K562 (cell line): ENCODE measurements at regions not wholly inside any gene's neighbourhood (a gene's known extent, or its start where the extent isn't known, plus 50 kb on each side); places are given as distances from the start of the nearest gene placed in this dataset.
A peak's percentile ranks its signal among the peaks of the same experiment; 100 is the strongest.

Experiments used
- ATAC-seq: fragments of 200-7000 bp; cut with Tn5 transposase; 3 replicates; pipeline ENCODE4 v1.9.1; 2020; ENCODE audit warnings: moderate library complexity
- BruUV-seq: library from RNA; stranded (reverse); fragments of 400-500 nt; replicated peaks from 2 replicates; lab custom pipeline; 2021; lab: Mats Ljungman, UMichigan
- CTCF ChIA-PET: fragments of 300-600 bp; formaldehyde crosslinking; extraction: SDS; loops from one replicate; lab custom pipeline; 2021; ENCODE audit warnings: low intra/inter-chr PET ratio; lab: Yijun Ruan, JAX
- POLR2A ChIA-PET: fragments of 300-600, 350-650 bp; sonication (Branson Sonifier 250); formaldehyde crosslinking; extraction: SDS; loops from one replicate; lab custom pipeline; 2021; ENCODE audit warnings: antibody characterized with exemption, inconsistent platforms; lab: Yijun Ruan, JAX
- DNase-seq, 4 experiments: peaks; one replicate each; pipeline versions ENCODE4 v3.0.0 to v3.0.0-alpha.2; 2011 to 2018; ENCODE audit warnings: low spot score in 3 of 4, mixed read lengths in 3 of 4; ENCODE audit errors: extremely low read depth in 1 of 4
- FAIRE-seq: peaks from 2 replicates; lab custom pipeline; 2011; peaks lifted over from hg19 to GRCh38; lab: Jason Lieb, UNC
- H2AFZ ChIP-seq: 2 replicates; pipeline ENCODE4 v1.6.0; 2011; ENCODE audit warnings: low read depth, low read length, control low read depth, inconsistent platforms
- H3K27ac ChIP-seq: fragments of 200-600 bp; 3 replicates; pipeline ENCODE4 v1.8.0; 2011; ENCODE audit warnings: low read depth, mild to moderate bottlenecking, control low read depth, inconsistent platforms, low read length, moderate library complexity, mixed read lengths; ENCODE audit errors: extremely low read depth
- H3K27me3 ChIP-seq, 2 experiments: fragments of 300-600 bp in 1 of 2; 2 replicates in 1 of 2; 3 replicates in 1 of 2; pipeline versions ENCODE4 v1.6.0 to v1.8.0; 2011; ENCODE audit warnings: inconsistent platforms in 2 of 2, low read length in 2 of 2, mild to moderate bottlenecking in 1 of 2, mixed read lengths in 1 of 2, moderate library complexity in 1 of 2; ENCODE audit not compliant: control insufficient read depth in 2 of 2, insufficient read depth in 2 of 2
- H3K36me3 ChIP-seq: fragments of 300-600 bp; 3 replicates; pipeline ENCODE4 v1.8.0; 2011; ENCODE audit warnings: mild to moderate bottlenecking, low read length, inconsistent platforms; ENCODE audit not compliant: control insufficient read depth, insufficient read depth
- H3K4me1 ChIP-seq, 2 experiments: fragments of 200-600 bp in 1 of 2; replicated peaks in 1 of 2; 2 replicates in 1 of 2; 3 replicates in 1 of 2; pipeline versions ENCODE4 v1.5.1 to v1.8.0; 2011; ENCODE audit warnings: inconsistent platforms in 2 of 2, low read length in 2 of 2, mild to moderate bottlenecking in 1 of 2, mixed read lengths in 1 of 2, moderate library complexity in 1 of 2; ENCODE audit not compliant: control insufficient read depth in 2 of 2, insufficient read depth in 2 of 2
- H3K4me2 ChIP-seq: 2 replicates; pipeline ENCODE4 v1.6.1; 2011; ENCODE audit warnings: low read length, control low read depth, inconsistent platforms, mixed read lengths; ENCODE audit not compliant: insufficient read depth
- H3K4me3 ChIP-seq: fragments of 200-600 bp; sonication (generic), shearing (Covaris generic); 2 replicates; pipeline ENCODE4 v1.5.1; 2016; ENCODE audit warnings: control low read depth, inconsistent platforms
- H3K79me2 ChIP-seq: fragments of 200-600 bp; 3 replicates; pipeline ENCODE4 v1.8.0; 2011; ENCODE audit warnings: low read length, inconsistent platforms; ENCODE audit not compliant: control insufficient read depth, insufficient read depth
- H3K9ac ChIP-seq, 2 experiments: 2 replicates each; pipeline versions ENCODE4 v1.6.0 to v1.6.1; 2011; ENCODE audit warnings: low read depth in 2 of 2, low read length in 2 of 2, control low read depth in 1 of 2, inconsistent platforms in 1 of 2, mild to moderate bottlenecking in 1 of 2, mixed read lengths in 1 of 2; ENCODE audit not compliant: insufficient read depth in 1 of 2
- H3K9me1 ChIP-seq: one replicate; pipeline ENCODE4 v1.6.0; 2011; ENCODE audit warnings: inconsistent platforms, mild to moderate bottlenecking, low read length, moderate library complexity; ENCODE audit not compliant: control insufficient read depth, insufficient read depth
- H3K9me3 ChIP-seq: replicated peaks from 2 replicates; pipeline ENCODE4 v1.5.1; 2011; ENCODE audit warnings: low read depth, low read length, inconsistent platforms; ENCODE audit not compliant: control insufficient read depth, insufficient read depth
- H4K20me1 ChIP-seq: replicated peaks from 2 replicates; pipeline ENCODE4 v1.6.1; 2011; ENCODE audit warnings: low read length, inconsistent platforms, mixed read lengths; ENCODE audit not compliant: control insufficient read depth, insufficient read depth
- CUX1 ChIP-seq: fragments of 200-800 bp; sonication (Bioruptor generic); IDR thresholded peaks from 2 replicates; pipeline ENCODE4 v1.6.1; 2016; ENCODE audit warnings: missing genetic modification characterization, missing compliant biosample characterization
- ZNF316 ChIP-seq: fragments of 450-650 bp; IDR thresholded peaks from 2 replicates; pipeline ENCODE4 v1.6.1; 2016
- WGBS: fragments of 100-300 bp; shearing (Covaris generic); methylation state at CpG from one replicate; pipeline ENCODE4 v1.1.6; 2016; ENCODE audit warnings: low coverage, mixed read lengths; ENCODE audit not compliant: insufficient coverage; ENCODE audit errors: missing lambda C conversion rate; 5-methylcytosine and 5-hydroxymethylcytosine counted together
- in situ Hi-C: fragments of 300-500 bp; cut with MboI; formaldehyde crosslinking; loops from 4 replicates; pipeline ENCODE4 v1.15.0; 2018; ENCODE audit warnings: inconsistent platforms, mixed read lengths
- intact Hi-C: fragments of 100-400 bp; cut with micrococcal nuclease; formaldehyde crosslinking; loops from 2 replicates; pipeline ENCODE4 v1.14.2; 2022

DNA sequence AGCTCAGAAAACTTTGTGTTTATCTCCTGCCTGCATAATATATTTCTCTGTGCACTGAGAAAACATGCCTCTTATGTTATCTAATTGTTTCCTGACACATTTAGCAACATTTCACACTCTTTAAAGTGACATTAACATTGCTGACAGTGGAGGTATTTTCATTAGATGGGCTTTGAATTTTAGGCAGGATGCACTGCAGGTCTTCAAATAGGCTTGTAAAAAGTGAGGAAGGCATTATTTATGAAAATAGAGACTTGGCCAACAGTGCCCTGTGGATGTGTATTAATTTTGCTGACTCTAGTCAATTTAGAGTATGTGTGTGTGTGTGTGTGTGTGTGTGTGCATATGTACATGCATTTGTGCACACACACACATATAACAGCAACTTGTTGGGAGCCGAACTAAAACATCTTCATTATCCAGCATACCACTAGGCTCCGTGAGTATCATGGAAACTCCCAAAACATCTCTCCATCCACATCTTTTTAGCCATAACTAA lies 429.5 kb upstream of the WWC1 start:
- H2AFZ ChIP-seq = no peak overlapping the region
- no peaks in the 10 kb centered on the region for H4K20me1 ChIP-seq
- ChIA-PET CTCF (interaction anchor here (0.5 kb wide), 1 partner anchor 20 kb away, joined by 3 read pairs; no protein-coding TSS in a partner anchor), POLR2A (no interaction called here)
- no peak overlapping the region for H3K4me3 ChIP-seq
- BruUV-seq = no TSS peak
- no peaks in the 10 kb centered on the region for H3K4me1 ChIP-seq
- in situ Hi-C loops = no loop called here
- DNase-seq = no peak
- intact Hi-C loops = no loop called here
- no peaks in the 10 kb centered on the region for H3K9me3 ChIP-seq
- no peak for ATAC-seq
- H3K4me2 ChIP-seq = no peak overlapping the region
- FAIRE-seq = no peak
- H3K9me1 ChIP-seq = no peaks in the 10 kb centered on the region
- 0% methylated on average over 2 of the region's 2 CpGs for WGBS
- no peak overlapping the region for H3K27ac ChIP-seq
- no peaks in the 10 kb centered on the region for H3K79me2 ChIP-seq
- H3K36me3 ChIP-seq = no peaks in the 10 kb centered on the region
- no peak for TF ChIP-seq CUX1 (CRISPR knock-in tag)
- TF ChIP-seq ZNF316 = peak; percentile 25; the same call in 1 of the 2 replicates
- TF ChIP-seq, all 486 proteins: peak for 1
- Histone ChIP-seq H3K27me3 (no peaks in the 10 kb centered on the region), H3K9ac (no peak overlapping the region)
